ENCODE measurements at regions not wholly inside any gene's neighbourhood (a gene's known extent, or its start where the extent isn't known, plus 50 kb on each side); places are given as distances from the start of the nearest gene placed in this dataset.
"Not testable (repeated sequence)": the region's sequence is repeated elsewhere in the genome, so short reads cannot be mapped to it uniquely, and the experiment has no call there.

- DNase-seq = no peak
Measured at GRCh38 chr16:52050418-52050817, 496.5 kb downstream of the TOX3 start.

- no peak for DNase-seq
Measured at GRCh38 chr16:52035436-52035835, 511.5 kb downstream of the TOX3 start.

DNA sequence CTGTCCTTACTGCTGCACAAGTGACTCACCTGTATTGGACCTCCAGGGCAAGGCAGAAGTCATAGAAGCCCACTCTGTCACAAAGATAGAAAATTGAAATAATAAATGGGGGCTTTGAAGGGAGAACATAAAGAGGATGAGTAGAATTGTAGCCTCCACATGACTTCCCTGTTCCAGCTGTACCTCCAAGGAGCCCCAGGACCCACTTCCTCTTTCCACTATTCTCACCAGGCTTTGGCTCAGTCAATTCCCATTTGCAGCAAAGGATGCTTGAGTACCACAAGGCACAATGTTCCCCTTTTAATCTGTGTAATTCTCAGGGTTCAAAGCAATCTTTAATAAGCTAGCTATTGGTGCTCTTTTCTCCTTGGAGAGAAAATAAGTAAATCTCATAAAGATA is 512.1 kb downstream of the TOX3 start:
- no peak for DNase-seq

DNA sequence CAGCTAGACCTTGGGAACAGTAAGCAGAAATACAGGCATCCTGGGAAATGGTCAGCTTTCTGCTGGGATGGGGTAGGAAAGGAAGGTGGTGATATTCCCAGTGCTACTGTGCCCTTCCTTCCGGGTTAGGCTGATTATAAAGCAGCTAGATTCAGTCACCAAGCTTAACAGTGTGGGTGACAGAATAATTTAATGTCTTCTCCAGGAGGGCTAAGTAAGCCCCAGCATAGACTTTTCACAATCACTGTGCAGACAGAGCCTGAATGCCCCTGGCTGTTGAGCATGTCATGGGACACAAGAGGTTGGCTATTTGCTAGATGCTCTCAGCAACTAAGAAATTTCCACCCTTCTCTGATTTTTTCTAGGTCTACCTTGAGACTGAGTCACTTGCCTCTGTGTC is 513.0 kb downstream of the TOX3 start:
- DNase-seq = no peak

DNA sequence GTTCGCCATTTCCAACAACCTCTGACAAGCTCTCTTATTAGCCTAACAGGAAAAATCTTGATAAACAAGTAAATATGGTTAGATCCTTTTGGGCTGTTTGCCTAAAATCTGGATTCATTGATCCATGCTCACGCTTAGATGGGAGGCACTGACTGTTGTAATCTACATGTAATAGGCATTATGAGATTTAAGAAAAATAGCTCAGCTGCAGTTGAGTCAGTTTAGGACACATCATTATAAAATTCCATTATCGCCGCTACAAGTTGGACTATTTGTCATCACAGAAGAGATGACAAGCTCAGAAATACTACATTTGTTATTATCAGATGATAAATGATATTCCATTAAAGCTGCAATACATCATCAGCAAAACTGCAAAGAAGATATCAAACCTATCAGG is 524.0 kb downstream of the TOX3 start:
- no peak for DNase-seq

DNA sequence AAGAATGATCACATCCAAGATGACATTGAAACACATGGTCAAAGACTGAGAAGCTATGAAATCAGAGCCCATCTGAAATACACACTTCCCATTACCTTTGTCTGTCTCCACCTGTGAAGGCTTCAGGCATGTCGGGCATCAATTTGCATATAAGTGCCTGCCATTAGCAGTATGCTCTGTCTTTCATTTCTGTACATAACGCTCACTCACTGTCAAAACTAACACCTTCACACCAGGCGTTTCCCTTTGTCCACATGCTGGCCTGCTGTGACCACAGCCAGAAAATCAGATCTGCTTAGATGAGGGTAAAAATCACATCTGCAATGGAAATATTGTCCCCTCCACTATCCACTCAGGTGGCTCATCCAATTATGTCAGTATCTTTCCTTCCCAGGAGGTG is 524.8 kb downstream of the TOX3 start:
- DNase-seq = no peak

DNA sequence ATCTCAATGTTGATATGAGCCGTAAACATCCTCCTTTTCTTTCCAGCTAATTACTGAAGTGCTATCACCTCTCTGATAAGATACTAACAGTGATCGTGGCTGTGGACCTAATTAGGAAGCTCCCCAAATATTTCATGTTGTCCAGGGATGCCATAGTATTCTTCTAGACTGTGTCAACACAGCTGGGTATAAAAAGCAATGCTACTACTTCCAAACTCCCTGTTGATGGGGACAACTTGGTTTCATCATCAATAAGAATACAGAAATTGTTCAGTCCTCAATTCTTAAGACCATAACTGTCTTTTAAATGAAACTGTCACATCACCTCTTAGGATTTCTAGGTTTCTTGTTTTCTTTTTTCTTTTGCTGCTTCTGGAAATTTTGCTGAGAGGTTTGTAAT is 530.6 kb downstream of the TOX3 start:
- no peak for DNase-seq

GRCh38 chr16:52005551-52005950 is 541.4 kb downstream of the TOX3 start:
- no peak for DNase-seq

DNA sequence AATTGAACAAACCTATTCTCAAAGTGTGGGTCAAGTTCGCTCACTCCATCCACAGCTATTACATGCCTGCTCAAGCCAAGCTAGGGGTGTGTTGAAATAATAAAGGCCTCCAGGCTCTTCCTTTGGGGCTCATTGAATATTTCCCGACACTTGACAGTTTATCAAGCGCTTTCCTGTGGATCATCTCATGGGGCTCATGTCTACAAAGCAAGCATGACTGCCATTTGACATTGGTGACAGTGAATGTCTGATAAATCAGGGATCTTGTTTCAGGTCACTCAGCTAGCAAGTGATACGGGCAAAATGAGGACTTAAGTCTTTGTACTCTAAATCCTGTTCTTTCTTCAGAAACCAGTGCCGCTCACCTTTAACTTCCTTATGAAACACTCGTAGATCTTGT is 542.6 kb downstream of the TOX3 start:
- DNase-seq = no peak

- DNase-seq = no peak
Measured at GRCh38 chr16:52002026-52002425, 544.9 kb downstream of the TOX3 start.

- no peak for DNase-seq
Measured at GRCh38 chr16:51996516-51996915, 550.4 kb downstream of the TOX3 start.

DNA sequence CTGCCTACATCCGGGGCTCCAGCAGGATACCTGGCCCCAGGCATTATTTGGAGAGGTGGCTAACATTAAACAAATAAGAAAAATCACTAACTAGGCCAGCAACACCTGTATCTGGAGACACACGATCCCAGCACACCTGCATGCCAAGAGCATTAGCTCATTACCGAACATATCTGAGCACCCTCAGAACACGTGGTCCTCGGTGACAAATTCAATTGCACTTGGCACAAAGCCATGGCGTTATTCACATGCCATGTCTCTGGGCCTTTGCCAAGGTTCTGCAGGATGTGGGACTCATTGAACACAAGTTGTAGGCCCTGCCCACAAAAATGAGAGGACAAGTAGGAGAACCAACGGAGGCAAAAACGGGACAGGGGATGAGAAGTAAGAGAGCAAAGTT is 552.3 kb downstream of the TOX3 start:
- no peak for DNase-seq

DNA sequence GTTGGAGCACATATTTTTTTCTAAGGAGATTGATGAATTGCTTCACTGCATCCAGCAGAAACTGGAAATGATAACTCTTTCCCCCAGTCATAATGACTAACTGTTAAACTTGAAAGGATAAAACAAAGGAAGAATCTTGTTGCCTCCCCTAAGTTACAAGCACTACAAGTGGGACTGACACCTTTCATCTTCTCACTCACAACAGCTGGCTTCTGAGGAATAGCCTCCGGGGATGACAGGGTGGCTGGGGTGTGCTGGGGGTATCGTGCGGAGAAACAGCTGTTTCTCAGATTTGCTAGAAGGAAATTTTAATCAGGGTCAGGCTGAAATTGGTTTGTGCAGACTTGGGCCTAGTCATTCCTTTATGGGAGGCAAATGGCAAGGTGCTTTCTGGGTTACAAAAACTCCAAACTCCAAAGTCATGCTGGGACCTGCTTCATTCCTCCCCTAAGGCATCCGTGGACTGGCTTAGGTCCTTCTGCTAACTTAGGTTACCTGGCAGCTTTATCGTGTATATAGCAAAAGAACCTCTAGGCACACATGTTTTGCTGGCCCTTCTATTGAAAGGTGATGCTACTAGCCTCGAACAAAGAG is 557.2 kb downstream of the TOX3 start:
- no peak for DNase-seq

GRCh38 chr16:51988977-51989376 is 558.0 kb downstream of the TOX3 start:
- DNase-seq = no peak

DNA sequence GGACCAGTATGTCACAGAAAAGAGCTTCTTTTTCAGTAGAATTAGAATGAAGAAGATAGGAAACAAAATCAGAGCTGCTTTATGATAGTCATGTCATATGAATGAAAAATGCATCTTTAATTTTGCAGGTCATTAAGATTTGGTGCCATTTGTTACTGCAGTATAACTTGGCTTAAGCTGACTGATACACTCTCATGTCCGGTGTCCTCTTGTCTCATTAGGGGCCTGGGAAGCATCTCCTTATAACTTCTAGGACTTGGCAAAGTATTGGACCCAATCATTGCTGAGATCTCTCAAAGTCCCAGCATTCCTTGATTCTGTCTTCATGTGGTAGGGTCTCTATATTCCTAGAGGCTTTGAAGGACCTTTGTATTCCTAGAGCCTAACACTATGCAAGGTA is 559.4 kb downstream of the TOX3 start:
- DNase-seq = no peak

GRCh38 chr16:51986717-51987116 is 560.2 kb downstream of the TOX3 start:
- no peak for DNase-seq

- no peak for DNase-seq
Measured at GRCh38 chr16:51986301-51986700, 560.6 kb downstream of the TOX3 start.

GRCh38 chr16:51985126-51985525 is 561.8 kb downstream of the TOX3 start:
- DNase-seq = no peak

GRCh38 chr16:51984395-51984794 is 562.5 kb downstream of the TOX3 start:
- DNase-seq = no peak

DNA sequence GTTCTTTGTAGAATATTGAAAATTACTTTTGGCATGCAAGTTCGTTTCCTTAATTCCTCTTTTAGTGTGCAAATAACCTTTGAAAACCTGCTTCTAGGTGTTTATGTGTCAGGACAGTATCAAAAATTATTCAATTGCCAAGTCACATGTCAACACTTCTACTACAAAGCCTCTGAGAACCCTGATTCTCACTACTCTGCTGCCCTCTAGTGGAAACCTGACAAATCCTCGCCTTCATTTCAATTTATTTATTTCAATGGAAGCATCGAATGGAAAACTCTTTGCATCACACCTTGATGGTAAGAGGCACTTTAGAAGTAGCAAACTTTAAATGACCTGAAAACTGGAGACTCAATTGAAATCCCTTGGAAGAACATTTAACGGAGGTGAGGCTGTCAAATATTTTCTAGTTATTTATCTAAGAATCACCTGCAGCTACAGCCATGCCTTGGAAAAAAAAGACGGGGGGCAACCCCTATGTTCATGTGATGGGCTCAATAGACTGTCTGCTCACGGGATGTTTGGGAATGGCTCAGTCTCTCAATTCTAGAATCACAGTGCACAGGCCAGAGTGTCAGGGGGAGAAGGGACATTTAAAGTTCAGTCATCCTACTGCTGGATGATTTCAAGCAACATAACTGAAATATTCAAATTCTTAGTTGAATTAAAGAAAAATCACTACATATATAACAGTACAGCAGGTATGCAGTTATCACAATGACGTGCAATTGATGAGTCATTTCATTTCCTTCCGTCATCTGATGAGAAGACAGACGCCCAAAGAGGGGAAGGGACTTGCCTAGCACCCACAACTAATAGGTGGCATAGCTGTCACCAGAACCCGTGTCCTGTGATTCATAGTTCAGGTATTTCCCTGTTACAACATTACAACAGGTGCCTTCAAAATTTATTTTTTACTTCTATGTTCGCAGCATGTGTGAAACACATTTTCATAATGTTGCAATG is 563.9 kb downstream of the TOX3 start:
- DNase-seq = peak in 1 of 2 donors; percentile 14

GRCh38 chr16:51981725-51982124 is 565.2 kb downstream of the TOX3 start:
- DNase-seq = no peak

DNA sequence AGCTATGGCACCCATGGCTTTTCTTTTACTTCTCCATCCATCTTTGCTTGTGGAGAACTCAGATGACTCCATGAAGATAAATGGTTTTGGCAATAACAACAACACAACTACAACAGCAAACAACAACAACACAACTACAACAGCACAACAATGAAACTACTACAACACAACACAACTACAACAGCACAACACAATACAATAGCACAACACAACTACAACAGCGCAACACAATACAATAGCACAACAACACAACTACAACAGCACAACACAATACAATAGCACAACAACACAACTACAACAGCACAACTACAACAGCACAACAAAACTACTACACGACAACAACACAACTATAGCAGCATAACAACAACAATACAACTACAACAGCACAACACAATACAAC is 569.4 kb downstream of the TOX3 start:
- not testable (repeated sequence) for DNase-seq

DNA sequence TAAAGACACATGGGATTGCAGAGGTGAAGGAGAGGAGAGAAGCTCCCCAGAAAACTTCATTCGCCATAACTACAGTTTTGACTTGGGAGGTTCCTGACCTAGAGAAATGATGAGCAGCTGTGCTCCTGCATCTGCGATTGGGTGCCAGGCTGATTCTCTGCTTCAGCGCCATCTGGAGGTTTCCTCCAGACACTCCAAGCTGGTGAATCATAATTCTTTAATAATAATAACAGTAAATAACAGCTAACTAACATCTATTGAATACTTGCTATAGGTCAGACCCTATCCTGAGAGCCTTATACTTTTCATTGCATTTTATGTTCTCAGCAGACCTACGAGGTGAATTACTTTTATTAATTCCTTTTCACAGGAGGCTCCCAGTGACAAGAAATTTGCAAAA is 575.8 kb downstream of the TOX3 start:
- no peak for DNase-seq

- DNase-seq = no peak
Measured at GRCh38 chr16:51968749-51969148, 578.2 kb downstream of the TOX3 start.

DNA sequence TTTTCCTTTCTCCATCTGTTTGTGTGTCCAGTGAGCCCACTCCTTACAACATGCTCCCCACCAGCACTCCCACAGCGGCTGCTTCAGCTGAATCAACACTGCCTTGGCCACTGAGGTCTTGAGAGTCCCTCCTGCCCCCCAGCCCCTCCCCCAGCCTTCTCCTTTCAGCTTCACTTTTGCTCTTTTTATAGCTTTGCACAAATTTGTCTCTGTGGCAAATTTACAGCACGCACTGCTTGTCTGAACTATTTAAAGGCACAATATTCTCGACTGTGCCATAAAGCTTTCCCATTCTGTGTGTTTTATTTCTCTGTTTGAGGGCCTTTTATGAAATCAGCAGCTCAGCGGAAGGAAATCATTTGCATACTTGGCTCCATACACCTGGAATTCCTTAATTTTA is 579.3 kb downstream of the TOX3 start:
- DNase-seq = no peak

Data from CD4-positive, alpha-beta T cell treated with Interferon alpha-2 for 1 hour (primary cell).